ENCODE measurements at regions not wholly inside any gene's neighbourhood (a gene's known extent, or its start where the extent isn't known, plus 50 kb on each side); places are given as distances from the start of the nearest gene placed in this dataset.

DNA sequence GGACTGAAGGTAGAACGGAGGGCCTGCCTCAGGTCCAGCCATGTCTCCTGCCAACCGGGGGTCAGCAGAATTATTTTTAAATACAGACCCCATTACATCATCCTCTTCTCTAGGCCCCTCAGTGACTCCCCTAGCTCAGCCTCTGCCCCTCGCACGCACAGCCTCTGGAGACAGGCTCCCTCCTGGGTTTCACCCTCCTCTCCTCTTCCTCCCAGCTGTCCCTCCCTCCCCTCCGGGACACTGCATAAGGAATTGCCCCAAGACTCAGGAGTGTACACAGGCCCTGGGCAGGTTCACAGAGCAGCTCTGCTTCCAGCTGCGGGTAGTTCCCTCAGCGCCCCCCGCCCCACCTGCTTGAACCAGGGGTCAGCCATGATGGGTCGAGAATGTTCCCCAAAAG is 520.2 kb upstream of the MYT1L start:
- ATAC-seq, result no peak

DNA sequence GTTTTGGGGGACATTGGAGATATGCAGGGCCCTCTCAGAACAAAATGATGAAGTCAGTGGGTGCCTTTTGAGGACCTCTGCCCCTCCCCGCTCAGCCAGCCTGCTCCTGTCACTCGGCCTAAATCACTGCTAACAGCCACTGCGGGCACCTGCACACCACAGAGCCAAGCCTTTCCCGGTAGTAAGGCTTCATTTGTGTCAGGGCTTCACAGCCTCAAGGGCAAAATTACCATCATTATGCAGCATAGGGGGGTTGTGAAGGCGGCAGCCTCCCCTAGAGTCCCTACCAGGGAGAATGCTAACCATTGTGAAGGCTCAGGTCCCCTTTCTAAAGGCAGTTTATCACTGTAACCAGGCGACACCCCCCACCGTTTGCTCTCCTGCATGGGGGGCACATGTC is 519.8 kb upstream of the MYT1L start:
- TF ChIP-seq BACH2 (CRISPR knock-in tag; IDR thresholded peaks at IDR 0.05; ENCODE audit: borderline replicate concordance) (no peak), ZNF70 (CRISPR knock-in tag; IDR thresholded peaks at IDR 0.05) (no peak), TOX (CRISPR knock-in tag; IDR thresholded peaks at IDR 0.05; ENCODE audit: borderline replicate concordance) (no peak), ZNF565 (CRISPR knock-in tag; conservative IDR thresholded peaks at IDR 0.05; ENCODE audit: low read depth) (no peak), CSDC2 (CRISPR knock-in tag; IDR thresholded peaks at IDR 0.05) (no peak), GLIS3 (CRISPR knock-in tag; IDR thresholded peaks at IDR 0.05) (no peak), CSRNP3 (CRISPR knock-in tag; IDR thresholded peaks at IDR 0.05) (no peak), ARNTL (CRISPR knock-in tag; IDR thresholded peaks at IDR 0.05; ENCODE audit: borderline replicate concordance, low read depth) (no peak), ZFP30 (CRISPR knock-in tag; IDR thresholded peaks at IDR 0.05) (no peak), TCF4 (CRISPR knock-in tag; IDR thresholded peaks at IDR 0.05; ENCODE audit: borderline replicate concordance) (no peak), RARB (CRISPR knock-in tag; IDR thresholded peaks at IDR 0.05) (no peak), ZC3H10 (CRISPR knock-in tag; IDR thresholded peaks at IDR 0.05) (no peak), ISL1 (CRISPR knock-in tag; IDR thresholded peaks at IDR 0.05) (no peak), ZNF8 (CRISPR knock-in tag; IDR thresholded peaks at IDR 0.05) (no peak), ESRRG (CRISPR knock-in tag; IDR thresholded peaks at IDR 0.05) (no peak), PPARA (CRISPR knock-in tag; IDR thresholded peaks at IDR 0.05; ENCODE audit: borderline replicate concordance) (no peak)
- TF ChIP-seq, protein P1, sequence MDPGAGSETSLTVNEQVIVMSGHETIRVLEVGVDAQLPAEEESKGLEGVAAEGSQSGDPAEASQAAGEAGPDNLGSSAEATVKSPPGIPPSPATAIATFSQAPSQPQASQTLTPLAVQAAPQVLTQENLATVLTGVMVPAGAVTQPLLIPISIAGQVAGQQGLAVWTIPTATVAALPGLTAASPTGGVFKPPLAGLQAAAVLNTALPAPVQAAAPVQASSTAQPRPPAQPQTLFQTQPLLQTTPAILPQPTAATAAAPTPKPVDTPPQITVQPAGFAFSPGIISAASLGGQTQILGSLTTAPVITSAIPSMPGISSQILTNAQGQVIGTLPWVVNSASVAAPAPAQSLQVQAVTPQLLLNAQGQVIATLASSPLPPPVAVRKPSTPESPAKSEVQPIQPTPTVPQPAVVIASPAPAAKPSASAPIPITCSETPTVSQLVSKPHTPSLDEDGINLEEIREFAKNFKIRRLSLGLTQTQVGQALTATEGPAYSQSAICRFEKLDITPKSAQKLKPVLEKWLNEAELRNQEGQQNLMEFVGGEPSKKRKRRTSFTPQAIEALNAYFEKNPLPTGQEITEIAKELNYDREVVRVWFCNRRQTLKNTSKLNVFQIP (CRISPR knock-in tag; IDR thresholded peaks at IDR 0.05; ENCODE audit: borderline replicate concordance, low read depth), result no peak
- TF ChIP-seq, protein P2, sequence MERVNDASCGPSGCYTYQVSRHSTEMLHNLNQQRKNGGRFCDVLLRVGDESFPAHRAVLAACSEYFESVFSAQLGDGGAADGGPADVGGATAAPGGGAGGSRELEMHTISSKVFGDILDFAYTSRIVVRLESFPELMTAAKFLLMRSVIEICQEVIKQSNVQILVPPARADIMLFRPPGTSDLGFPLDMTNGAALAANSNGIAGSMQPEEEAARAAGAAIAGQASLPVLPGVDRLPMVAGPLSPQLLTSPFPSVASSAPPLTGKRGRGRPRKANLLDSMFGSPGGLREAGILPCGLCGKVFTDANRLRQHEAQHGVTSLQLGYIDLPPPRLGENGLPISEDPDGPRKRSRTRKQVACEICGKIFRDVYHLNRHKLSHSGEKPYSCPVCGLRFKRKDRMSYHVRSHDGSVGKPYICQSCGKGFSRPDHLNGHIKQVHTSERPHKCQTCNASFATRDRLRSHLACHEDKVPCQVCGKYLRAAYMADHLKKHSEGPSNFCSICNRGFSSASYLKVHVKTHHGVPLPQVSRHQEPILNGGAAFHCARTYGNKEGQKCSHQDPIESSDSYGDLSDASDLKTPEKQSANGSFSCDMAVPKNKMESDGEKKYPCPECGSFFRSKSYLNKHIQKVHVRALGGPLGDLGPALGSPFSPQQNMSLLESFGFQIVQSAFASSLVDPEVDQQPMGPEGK (CRISPR knock-in tag; IDR thresholded peaks at IDR 0.05; ENCODE audit: borderline replicate concordance), result no peak
- ATAC-seq, result no peak

More for the DNA sequence above, 520.2 kb upstream of the MYT1L start:
- TF ChIP-seq ZNF8 (CRISPR knock-in tag; IDR thresholded peaks at IDR 0.05) (no peak), ZC3H10 (CRISPR knock-in tag; IDR thresholded peaks at IDR 0.05) (no peak), TCF4 (CRISPR knock-in tag; IDR thresholded peaks at IDR 0.05; ENCODE audit: borderline replicate concordance) (no peak), TSHZ2 (CRISPR knock-in tag; IDR thresholded peaks at IDR 0.05) (no peak), GLIS3 (CRISPR knock-in tag; IDR thresholded peaks at IDR 0.05) (no peak), ZFP3 (CRISPR knock-in tag; IDR thresholded peaks at IDR 0.05) (no peak), BACH2 (CRISPR knock-in tag; IDR thresholded peaks at IDR 0.05; ENCODE audit: borderline replicate concordance) (no peak), ESRRG (CRISPR knock-in tag; IDR thresholded peaks at IDR 0.05) (no peak), ZFP30 (CRISPR knock-in tag; IDR thresholded peaks at IDR 0.05) (no peak), ZNF565 (CRISPR knock-in tag; conservative IDR thresholded peaks at IDR 0.05; ENCODE audit: low read depth) (no peak), PPARA (CRISPR knock-in tag; IDR thresholded peaks at IDR 0.05; ENCODE audit: borderline replicate concordance) (no peak)
- TF ChIP-seq, protein P1 (CRISPR knock-in tag; IDR thresholded peaks at IDR 0.05; ENCODE audit: borderline replicate concordance, low read depth), result no peak
- TF ChIP-seq, protein P2 (CRISPR knock-in tag; IDR thresholded peaks at IDR 0.05; ENCODE audit: borderline replicate concordance), result no peak

Measured in SK-N-SH treated with all-trans-retinoic acid at 6 μM for 48 hours (cell line).